Transverse colon (tissue), 4 donors: ENCODE measurements at regions not wholly inside any gene's neighbourhood (a gene's known extent, or its start where the extent isn't known, plus 50 kb on each side); places are given as distances from the start of the nearest gene placed in this dataset.

Experiments
- DNase-seq: peaks from one replicate; pipeline ENCODE4 v3.0.0-alpha.2; 2019
- H3K27ac ChIP-seq, 4 donors: fragments of 200-600 bp; sonication (generic); 2 replicates each; pipeline ENCODE4 v1.5.1; 2016 to 2018; ENCODE audit warnings: inconsistent platforms in 4 of 4
- H3K27me3 ChIP-seq: fragments of 200-600 bp; sonication (generic); 2 replicates; pipeline ENCODE4 v1.5.1; 2017; ENCODE audit warnings: inconsistent platforms
- H3K36me3 ChIP-seq, 4 donors: fragments of 200-600 bp; sonication (generic); 2 replicates each; pipeline ENCODE4 v1.5.1; 2017 to 2019; ENCODE audit warnings: inconsistent platforms in 4 of 4
- H3K4me1 ChIP-seq, 4 donors: fragments of 200-600 bp; sonication (generic); 2 replicates each; pipeline ENCODE4 v1.5.1; 2017 to 2020; ENCODE audit warnings: inconsistent platforms in 4 of 4
- H3K4me3 ChIP-seq, 4 donors: fragments of 200-600 bp; sonication (generic); 1 replicate in 1 of 4; 2 replicates in 3 of 4; pipeline versions ENCODE4 v1.5.1 to v1.6.1; 2017 to 2019; ENCODE audit warnings: inconsistent platforms in 4 of 4
- H3K9me3 ChIP-seq, 2 donors: fragments of 200-600 bp; sonication (generic); 2 replicates each; pipeline ENCODE4 v1.5.1; 2017 to 2019; ENCODE audit warnings: inconsistent platforms in 2 of 2
- CTCF ChIP-seq, 5 experiments: fragments of 200-600 bp in 3 of 5; fragments of 450-650 bp in 2 of 5; sonication (generic) in 3 of 5; IDR thresholded peaks; 1 replicate in 2 of 5; 2 replicates in 3 of 5; pipeline ENCODE4 v1.5.1; 2016 to 2017; ENCODE audit warnings: antibody characterized with exemption in 5 of 5, inconsistent platforms in 3 of 5, mild to moderate bottlenecking in 2 of 5, moderate library complexity in 1 of 5
- EP300 ChIP-seq: sonication (generic); formaldehyde crosslinking; IDR thresholded peaks from one replicate; pipeline ENCODE4 v1.6.1; 2017; ENCODE audit warnings: antibody characterized with exemption, low read depth
- POLR2A ChIP-seq: fragments of 450-650 bp; IDR thresholded peaks from one replicate; pipeline ENCODE4 v1.6.1; 2016; ENCODE audit warnings: antibody characterized with exemption, mild to moderate bottlenecking, moderate library complexity
- POLR2AphosphoS5 ChIP-seq, 3 donors: sonication (generic); formaldehyde crosslinking; IDR thresholded peaks; one replicate each; pipeline ENCODE4 v1.6.1; 2016; ENCODE audit warnings: antibody characterized with exemption in 3 of 3
- WGBS, 2 donors: methylation state at CpG; one replicate each; pipeline ENCODE4 v1.1.5; 2018; ENCODE audit warnings: low coverage in 1 of 2; 5-methylcytosine and 5-hydroxymethylcytosine counted together
- in situ Hi-C, 4 donors: fragments of 200-750 bp; cut with MboI; loops; one replicate each; pipeline versions ENCODE4 v1.15.0 to v1.15.1; 2017; ENCODE audit warnings: low sequenced_read_pairs in 3 of 4, low pct_ligation_motif_present in 1 of 4, low pct_unique_long_range_greater_than_20kb in 1 of 4
- intact Hi-C: fragments of 100-400 bp; cut with DNase I; formaldehyde crosslinking; loops from one replicate; pipeline ENCODE4 v1.15.1; 2023; ENCODE audit warnings: low total_unique reads

GRCh38 chr1:232560940-232561339, 69.0 kb downstream of the SIPA1L2 start:
- H3K4me3 ChIP-seq = no peak overlapping the region
- peaks cover 0 to 40% (median 24%) of the 10 kb centered on the region in 4 donors for H3K4me1 ChIP-seq
- no peak for TF ChIP-seq POLR2A
- TF ChIP-seq CTCF (IDR thresholded peaks at IDR 0.05) = no peak
- no peak for TF ChIP-seq EP300
- no peak for TF ChIP-seq POLR2AphosphoS5 (IDR thresholded peaks at IDR 0.05)
- 81 to 88% methylated on average over 5 of the region's 5 CpGs for WGBS, 2 donors
- no peak for DNase-seq
- in situ Hi-C loops = no loop called here
- H3K27me3 ChIP-seq = no peaks in the 10 kb centered on the region
- H3K27ac ChIP-seq = no peak overlapping the region
- intact Hi-C loops = no loop called here
- no peaks in the 10 kb centered on the region for H3K9me3 ChIP-seq
- no peaks in the 10 kb centered on the region for H3K36me3 ChIP-seq

GRCh38 chr1:232558954-232559353, 71.0 kb downstream of the SIPA1L2 start:
- Histone ChIP-seq H3K4me1 (peaks cover 3 to 60% (median 31%) of the 10 kb centered on the region in 4 donors), H3K27me3 (no peaks in the 10 kb centered on the region), H3K9me3 (no peaks in the 10 kb centered on the region), H3K4me3 (no peak overlapping the region), H3K27ac (no peak overlapping the region), H3K36me3 (no peaks in the 10 kb centered on the region)
- TF ChIP-seq POLR2A (no peak), EP300 (no peak), CTCF (IDR thresholded peaks at IDR 0.05) (no peak), POLR2AphosphoS5 (IDR thresholded peaks at IDR 0.05) (no peak)
- in situ Hi-C loops = no loop called here
- WGBS, 2 donors = 71% methylated on average over 1 of the region's 1 CpG; no CpG with 5 or more reads in 1 of the 2 donors
- intact Hi-C loops = no loop called here
- DNase-seq = no peak

- Histone ChIP-seq H3K27ac (no peak overlapping the region), H3K4me1 (peaks cover 4 to 73% (median 35%) of the 10 kb centered on the region in 4 donors), H3K36me3 (no peaks in the 10 kb centered on the region), H3K27me3 (no peaks in the 10 kb centered on the region), H3K9me3 (no peaks in the 10 kb centered on the region), H3K4me3 (no peak overlapping the region)
- intact Hi-C loops = no loop called here
- in situ Hi-C loops = no loop called here
- no peak for DNase-seq
- no peak for TF ChIP-seq POLR2A
- no peak for TF ChIP-seq CTCF (IDR thresholded peaks at IDR 0.05)
- TF ChIP-seq POLR2AphosphoS5 (IDR thresholded peaks at IDR 0.05) = no peak
- TF ChIP-seq EP300 = no peak
- 57 to 68% methylated on average over 3 of the region's 3 CpGs for WGBS, 2 donors
These were observed 72.3 kb downstream of the SIPA1L2 start for GRCh38 chr1:232557502-232558191.

DNA sequence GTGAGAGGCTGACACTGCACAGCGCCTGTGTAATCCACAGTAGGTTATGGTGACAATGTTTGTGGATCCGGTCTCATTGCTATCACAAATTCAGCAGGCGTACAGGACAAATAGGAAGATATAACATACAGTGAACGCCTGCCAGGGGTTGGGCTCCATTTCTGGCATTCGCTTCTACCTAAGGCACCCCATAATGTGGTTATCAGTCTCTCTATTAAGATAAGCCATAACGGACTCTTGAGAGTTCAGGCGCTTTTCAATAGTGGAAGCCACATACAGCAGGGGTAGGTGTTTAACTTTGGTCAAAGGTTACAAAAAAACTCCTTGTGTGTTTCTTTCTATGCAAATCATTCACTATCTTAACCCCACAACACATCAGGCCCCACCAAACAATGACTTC, 72.8 kb downstream of the SIPA1L2 start:
- TF ChIP-seq POLR2A = no peak
- TF ChIP-seq POLR2AphosphoS5 (IDR thresholded peaks at IDR 0.05) = no peak
- no peak for TF ChIP-seq EP300
- TF ChIP-seq CTCF (IDR thresholded peaks at IDR 0.05) = no peak
- Histone ChIP-seq H3K36me3 (no peaks in the 10 kb centered on the region), H3K9me3 (no peaks in the 10 kb centered on the region), H3K27ac (no peak overlapping the region), H3K4me1 (peaks cover 4 to 73% (median 35%) of the 10 kb centered on the region in 4 donors), H3K4me3 (no peak overlapping the region), H3K27me3 (no peaks in the 10 kb centered on the region)
- 52 to 63% methylated on average over 6 to 7 of the region's 7 CpGs for WGBS, 2 donors
- in situ Hi-C loops = no loop called here
- DNase-seq = peak; percentile 17
- intact Hi-C loops = no loop called here
